ENCODE measurements at regions not wholly inside any gene's neighbourhood (a gene's known extent, or its start where the extent isn't known, plus 50 kb on each side); places are given as distances from the start of the nearest gene placed in this dataset.

DNA sequence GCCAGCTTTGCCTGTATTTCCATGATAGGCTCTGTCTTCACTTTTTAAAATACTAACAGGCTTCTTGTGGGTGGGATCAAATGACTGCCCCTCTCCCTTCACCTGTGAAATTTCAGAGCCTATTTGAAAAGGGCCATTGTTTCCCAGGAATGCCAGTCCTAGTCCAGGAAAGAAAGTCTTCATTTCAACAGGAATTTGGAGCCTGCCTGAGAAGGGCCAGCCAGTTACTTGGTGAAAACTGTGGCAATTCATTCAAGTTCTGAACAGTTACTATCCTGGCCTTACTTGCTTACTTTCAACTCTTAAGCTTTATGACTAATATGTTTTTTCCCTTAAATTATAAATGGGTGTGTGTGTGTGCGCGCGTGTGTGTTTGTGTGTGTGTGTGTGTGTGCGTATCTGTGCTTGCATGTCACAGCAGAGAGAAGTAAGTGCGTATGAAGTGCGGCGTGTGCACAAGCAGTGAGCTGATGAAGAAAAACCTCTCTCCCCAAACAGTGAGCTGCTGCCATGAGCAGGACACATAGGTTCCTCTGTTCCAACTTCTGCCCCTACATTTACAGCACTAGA, 67.5 kb upstream of the RNPC3 start:
- DNase-seq (ENCODE audit: low spot score), result peak; percentile 84
- Mint-ChIP-seq H3K9me3 (no peaks in the 10 kb centered on the region), H3K4me3 (peak overlapping the region; percentile 3; the same call in 1 of the 3 replicates), H3K36me3 (ENCODE audit: low read depth) (no peaks in the 10 kb centered on the region), H3K27ac (peak overlapping the region; percentile 90), H3K27me3 (ENCODE audit: insufficient read depth, low read depth, poor library complexity) (no peaks in the 10 kb centered on the region), H3K4me1 (peaks cover 9% of the 10 kb centered on the region; the same call in 2 of the 3 replicates)
- Histone ChIP-seq H3K79me2 (replicated peaks; ENCODE audit: insufficient read depth) (no peaks in the 10 kb centered on the region), H3F3A (replicated peaks; ENCODE audit: low read depth) (no peaks in the 10 kb centered on the region), H3K27me3 (ENCODE audit: insufficient read depth) (no peaks in the 10 kb centered on the region), H4K20me1 (replicated peaks; ENCODE audit: insufficient read depth) (no peaks in the 10 kb centered on the region), H3K4me2 (no peak overlapping the region), H3K4me1 (ENCODE audit: insufficient read depth) (no peaks in the 10 kb centered on the region), H2AFZ (no peak overlapping the region), H3K9me2 (ENCODE audit: insufficient read depth) (no peaks in the 10 kb centered on the region), H3K36me3 (ENCODE audit: insufficient read depth) (no peaks in the 10 kb centered on the region), H3K27ac (ENCODE audit: low read depth) (peak overlapping the region; percentile 16; the same call in 1 of the 2 replicates), H3K4me3 (no peak overlapping the region)
- ATAC-seq, result peak; percentile 95
- TF ChIP-seq STAT1 (IDR thresholded peaks at IDR 0.05; ENCODE audit: unreplicated experiment), result no peak

DNA sequence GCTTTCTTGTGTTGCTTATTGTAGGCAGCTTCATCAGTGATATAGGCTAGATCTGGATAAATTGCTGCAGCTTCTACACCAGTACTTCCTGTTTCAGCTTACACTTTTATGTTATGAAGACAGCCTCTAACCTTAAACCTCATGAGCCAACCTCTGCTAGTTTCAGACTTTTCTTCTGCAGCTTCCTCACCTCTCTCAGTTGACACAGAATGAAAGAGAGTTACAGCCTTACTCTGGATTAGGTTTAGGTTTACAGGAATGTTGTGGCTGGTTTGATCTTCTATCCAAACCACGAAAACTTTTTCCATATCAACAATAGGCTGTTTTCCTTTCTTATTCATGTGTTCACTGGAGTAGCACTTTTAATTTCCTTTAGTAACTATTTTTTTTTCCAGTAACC, 76.9 kb upstream of the RNPC3 start:
- H3K4me1 Mint-ChIP-seq, result no peaks in the 10 kb centered on the region
- H3K27ac ChIP-seq (ENCODE audit: low read depth), result no peak overlapping the region
- ATAC-seq (no peak), DNase-seq (ENCODE audit: low spot score) (no peak)
- H3F3A ChIP-seq (replicated peaks; ENCODE audit: low read depth), result no peaks in the 10 kb centered on the region
- H4K20me1 ChIP-seq (replicated peaks; ENCODE audit: insufficient read depth), result no peaks in the 10 kb centered on the region
- no peak overlapping the region for H3K4me3 ChIP-seq
- H3K27me3 ChIP-seq (ENCODE audit: insufficient read depth), result no peaks in the 10 kb centered on the region
- no peaks in the 10 kb centered on the region for H3K79me2 ChIP-seq (replicated peaks; ENCODE audit: insufficient read depth)
- H3K4me2 ChIP-seq, result no peak overlapping the region
- no peak overlapping the region for H3K27ac Mint-ChIP-seq
- no peak overlapping the region for H3K4me3 Mint-ChIP-seq
- H3K36me3 ChIP-seq (ENCODE audit: insufficient read depth), result no peaks in the 10 kb centered on the region
- no peak overlapping the region for H2AFZ ChIP-seq
- no peaks in the 10 kb centered on the region for H3K36me3 Mint-ChIP-seq (ENCODE audit: low read depth)
- no peaks in the 10 kb centered on the region for H3K9me3 Mint-ChIP-seq
- peaks cover 5% of the 10 kb centered on the region; the same call in 1 of the 2 replicates for H3K9me2 ChIP-seq (ENCODE audit: insufficient read depth)
- H3K4me1 ChIP-seq (ENCODE audit: insufficient read depth), result no peaks in the 10 kb centered on the region
- no peaks in the 10 kb centered on the region for H3K27me3 Mint-ChIP-seq (ENCODE audit: insufficient read depth, low read depth, poor library complexity)
- TF ChIP-seq POLR2AphosphoS5 (IDR thresholded peaks at IDR 0.05; ENCODE audit: low read depth) (no peak), CREB1 (CRISPR knock-in tag; IDR thresholded peaks at IDR 0.05; ENCODE audit: low read depth) (no peak), NANOG (IDR thresholded peaks at IDR 0.05; ENCODE audit: borderline replicate concordance) (no peak), ZNF331 (CRISPR knock-in tag; IDR thresholded peaks at IDR 0.05; ENCODE audit: low read depth) (no peak), ZNF114 (CRISPR knock-in tag; IDR thresholded peaks at IDR 0.05) (no peak), STAT1 (IDR thresholded peaks at IDR 0.05; ENCODE audit: unreplicated experiment) (no peak), EZH2phosphoT487 (IDR thresholded peaks at IDR 0.05; ENCODE audit: unreplicated experiment) (no peak)
- TF ChIP-seq, protein P1, sequence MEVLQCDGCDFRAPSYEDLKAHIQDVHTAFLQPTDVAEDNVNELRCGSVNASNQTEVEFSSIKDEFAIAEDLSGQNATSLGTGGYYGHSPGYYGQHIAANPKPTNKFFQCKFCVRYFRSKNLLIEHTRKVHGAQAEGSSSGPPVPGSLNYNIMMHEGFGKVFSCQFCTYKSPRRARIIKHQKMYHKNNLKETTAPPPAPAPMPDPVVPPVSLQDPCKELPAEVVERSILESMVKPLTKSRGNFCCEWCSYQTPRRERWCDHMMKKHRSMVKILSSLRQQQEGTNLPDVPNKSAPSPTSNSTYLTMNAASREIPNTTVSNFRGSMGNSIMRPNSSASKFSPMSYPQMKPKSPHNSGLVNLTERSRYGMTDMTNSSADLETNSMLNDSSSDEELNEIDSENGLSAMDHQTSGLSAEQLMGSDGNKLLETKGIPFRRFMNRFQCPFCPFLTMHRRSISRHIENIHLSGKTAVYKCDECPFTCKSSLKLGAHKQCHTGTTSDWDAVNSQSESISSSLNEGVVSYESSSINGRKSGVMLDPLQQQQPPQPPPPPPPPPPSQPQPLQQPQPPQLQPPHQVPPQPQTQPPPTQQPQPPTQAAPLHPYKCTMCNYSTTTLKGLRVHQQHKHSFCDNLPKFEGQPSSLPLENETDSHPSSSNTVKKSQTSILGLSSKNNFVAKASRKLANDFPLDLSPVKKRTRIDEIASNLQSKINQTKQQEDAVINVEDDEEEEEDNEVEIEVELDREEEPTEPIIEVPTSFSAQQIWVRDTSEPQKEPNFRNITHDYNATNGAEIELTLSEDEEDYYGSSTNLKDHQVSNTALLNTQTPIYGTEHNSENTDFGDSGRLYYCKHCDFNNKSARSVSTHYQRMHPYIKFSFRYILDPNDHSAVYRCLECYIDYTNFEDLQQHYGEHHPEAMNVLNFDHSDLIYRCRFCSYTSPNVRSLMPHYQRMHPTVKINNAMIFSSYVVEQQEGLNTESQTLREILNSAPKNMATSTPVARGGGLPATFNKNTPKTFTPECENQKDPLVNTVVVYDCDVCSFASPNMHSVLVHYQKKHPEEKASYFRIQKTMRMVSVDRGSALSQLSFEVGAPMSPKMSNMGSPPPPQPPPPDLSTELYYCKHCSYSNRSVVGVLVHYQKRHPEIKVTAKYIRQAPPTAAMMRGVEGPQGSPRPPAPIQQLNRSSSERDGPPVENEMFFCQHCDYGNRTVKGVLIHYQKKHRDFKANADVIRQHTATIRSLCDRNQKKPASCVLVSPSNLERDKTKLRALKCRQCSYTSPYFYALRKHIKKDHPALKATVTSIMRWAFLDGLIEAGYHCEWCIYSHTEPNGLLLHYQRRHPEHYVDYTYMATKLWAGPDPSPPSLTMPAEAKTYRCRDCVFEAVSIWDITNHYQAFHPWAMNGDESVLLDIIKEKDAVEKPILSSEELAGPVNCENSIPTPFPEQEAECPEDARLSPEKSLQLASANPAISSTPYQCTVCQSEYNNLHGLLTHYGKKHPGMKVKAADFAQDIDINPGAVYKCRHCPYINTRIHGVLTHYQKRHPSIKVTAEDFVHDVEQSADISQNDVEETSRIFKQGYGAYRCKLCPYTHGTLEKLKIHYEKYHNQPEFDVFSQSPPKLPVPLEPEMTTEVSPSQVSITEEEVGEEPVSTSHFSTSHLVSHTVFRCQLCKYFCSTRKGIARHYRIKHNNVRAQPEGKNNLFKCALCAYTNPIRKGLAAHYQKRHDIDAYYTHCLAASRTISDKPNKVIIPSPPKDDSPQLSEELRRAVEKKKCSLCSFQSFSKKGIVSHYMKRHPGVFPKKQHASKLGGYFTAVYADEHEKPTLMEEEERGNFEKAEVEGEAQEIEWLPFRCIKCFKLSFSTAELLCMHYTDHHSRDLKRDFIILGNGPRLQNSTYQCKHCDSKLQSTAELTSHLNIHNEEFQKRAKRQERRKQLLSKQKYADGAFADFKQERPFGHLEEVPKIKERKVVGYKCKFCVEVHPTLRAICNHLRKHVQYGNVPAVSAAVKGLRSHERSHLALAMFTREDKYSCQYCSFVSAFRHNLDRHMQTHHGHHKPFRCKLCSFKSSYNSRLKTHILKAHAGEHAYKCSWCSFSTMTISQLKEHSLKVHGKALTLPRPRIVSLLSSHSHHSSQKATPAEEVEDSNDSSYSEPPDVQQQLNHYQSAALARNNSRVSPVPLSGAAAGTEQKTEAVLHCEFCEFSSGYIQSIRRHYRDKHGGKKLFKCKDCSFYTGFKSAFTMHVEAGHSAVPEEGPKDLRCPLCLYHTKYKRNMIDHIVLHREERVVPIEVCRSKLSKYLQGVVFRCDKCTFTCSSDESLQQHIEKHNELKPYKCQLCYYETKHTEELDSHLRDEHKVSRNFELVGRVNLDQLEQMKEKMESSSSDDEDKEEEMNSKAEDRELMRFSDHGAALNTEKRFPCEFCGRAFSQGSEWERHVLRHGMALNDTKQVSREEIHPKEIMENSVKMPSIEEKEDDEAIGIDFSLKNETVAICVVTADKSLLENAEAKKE (CRISPR knock-in tag; IDR thresholded peaks at IDR 0.05), result no peak
- TF ChIP-seq, protein P2, sequence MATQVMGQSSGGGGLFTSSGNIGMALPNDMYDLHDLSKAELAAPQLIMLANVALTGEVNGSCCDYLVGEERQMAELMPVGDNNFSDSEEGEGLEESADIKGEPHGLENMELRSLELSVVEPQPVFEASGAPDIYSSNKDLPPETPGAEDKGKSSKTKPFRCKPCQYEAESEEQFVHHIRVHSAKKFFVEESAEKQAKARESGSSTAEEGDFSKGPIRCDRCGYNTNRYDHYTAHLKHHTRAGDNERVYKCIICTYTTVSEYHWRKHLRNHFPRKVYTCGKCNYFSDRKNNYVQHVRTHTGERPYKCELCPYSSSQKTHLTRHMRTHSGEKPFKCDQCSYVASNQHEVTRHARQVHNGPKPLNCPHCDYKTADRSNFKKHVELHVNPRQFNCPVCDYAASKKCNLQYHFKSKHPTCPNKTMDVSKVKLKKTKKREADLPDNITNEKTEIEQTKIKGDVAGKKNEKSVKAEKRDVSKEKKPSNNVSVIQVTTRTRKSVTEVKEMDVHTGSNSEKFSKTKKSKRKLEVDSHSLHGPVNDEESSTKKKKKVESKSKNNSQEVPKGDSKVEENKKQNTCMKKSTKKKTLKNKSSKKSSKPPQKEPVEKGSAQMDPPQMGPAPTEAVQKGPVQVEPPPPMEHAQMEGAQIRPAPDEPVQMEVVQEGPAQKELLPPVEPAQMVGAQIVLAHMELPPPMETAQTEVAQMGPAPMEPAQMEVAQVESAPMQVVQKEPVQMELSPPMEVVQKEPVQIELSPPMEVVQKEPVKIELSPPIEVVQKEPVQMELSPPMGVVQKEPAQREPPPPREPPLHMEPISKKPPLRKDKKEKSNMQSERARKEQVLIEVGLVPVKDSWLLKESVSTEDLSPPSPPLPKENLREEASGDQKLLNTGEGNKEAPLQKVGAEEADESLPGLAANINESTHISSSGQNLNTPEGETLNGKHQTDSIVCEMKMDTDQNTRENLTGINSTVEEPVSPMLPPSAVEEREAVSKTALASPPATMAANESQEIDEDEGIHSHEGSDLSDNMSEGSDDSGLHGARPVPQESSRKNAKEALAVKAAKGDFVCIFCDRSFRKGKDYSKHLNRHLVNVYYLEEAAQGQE (IDR thresholded peaks at IDR 0.05; ENCODE audit: unreplicated experiment), result no peak
- TF ChIP-seq, protein P3, sequence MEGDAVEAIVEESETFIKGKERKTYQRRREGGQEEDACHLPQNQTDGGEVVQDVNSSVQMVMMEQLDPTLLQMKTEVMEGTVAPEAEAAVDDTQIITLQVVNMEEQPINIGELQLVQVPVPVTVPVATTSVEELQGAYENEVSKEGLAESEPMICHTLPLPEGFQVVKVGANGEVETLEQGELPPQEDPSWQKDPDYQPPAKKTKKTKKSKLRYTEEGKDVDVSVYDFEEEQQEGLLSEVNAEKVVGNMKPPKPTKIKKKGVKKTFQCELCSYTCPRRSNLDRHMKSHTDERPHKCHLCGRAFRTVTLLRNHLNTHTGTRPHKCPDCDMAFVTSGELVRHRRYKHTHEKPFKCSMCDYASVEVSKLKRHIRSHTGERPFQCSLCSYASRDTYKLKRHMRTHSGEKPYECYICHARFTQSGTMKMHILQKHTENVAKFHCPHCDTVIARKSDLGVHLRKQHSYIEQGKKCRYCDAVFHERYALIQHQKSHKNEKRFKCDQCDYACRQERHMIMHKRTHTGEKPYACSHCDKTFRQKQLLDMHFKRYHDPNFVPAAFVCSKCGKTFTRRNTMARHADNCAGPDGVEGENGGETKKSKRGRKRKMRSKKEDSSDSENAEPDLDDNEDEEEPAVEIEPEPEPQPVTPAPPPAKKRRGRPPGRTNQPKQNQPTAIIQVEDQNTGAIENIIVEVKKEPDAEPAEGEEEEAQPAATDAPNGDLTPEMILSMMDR (conservative IDR thresholded peaks at IDR 0.05; ENCODE audit: low read depth in 2 of 2), result no peak
